ENCODE measurements at regions not wholly inside any gene's neighbourhood (a gene's known extent, or its start where the extent isn't known, plus 50 kb on each side); places are given as distances from the start of the nearest gene placed in this dataset.
"Not testable (repeated sequence)": the region's sequence is repeated elsewhere in the genome, so short reads cannot be mapped to it uniquely, and the experiment has no call there.

DNA sequence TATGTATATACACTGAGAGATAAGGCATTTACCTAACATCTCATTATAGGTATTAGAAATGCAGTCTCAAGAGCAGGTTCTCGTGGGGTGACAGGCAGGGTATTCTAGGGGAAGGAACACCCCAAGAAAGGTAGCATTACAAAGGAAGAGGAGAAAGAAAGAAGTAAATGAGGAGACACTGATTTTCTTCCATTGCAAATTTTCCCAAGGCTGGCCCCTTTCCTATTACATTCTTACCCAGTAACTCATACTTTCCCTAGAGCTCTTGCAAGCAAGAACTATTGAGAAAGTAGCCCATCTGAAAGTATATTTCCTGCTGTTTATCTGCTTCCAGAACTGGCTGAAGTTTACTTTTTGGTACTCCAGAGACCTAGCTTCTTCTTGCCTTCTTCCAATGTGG, 287.0 kb downstream of the ZNF326 start:
- DNase-seq, result not testable (repeated sequence)

DNA sequence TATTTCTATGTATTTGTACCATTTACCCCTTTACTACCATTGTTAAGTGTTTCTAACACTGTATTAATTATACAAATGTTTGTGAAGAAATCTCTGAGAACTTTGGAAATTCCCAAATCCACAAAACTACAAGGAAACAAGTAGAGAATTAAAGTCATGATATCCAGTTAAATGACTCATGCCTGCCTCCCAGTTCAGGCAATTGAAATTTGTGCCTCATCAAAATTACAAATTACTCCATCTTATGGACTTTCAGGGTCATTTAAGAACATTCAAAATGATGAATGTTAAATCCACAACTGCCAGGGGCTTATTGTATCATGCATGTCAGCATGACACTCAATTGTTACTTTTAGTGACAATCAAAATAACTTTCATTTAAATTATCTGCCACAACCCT, 282.4 kb downstream of the ZNF326 start:
- DNase-seq, result no peak

DNA sequence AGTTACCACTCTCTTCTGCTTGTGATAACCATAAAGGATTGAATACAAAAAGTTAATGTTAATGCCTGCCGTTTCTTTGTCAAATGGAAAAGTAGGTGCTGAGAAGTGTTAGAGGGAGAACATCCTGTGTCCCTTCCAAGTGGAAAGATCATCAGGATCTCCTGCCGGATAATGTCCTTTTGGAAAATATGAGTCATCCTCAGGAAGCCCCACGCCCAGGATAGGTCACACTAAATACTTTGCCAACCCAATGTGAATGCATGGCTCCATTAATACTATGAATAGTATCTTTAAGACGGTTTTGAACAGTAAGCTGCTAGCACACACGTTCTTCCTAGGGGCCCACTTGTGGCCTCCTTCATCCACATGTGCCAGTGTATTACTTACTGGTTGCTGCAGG, 279.5 kb downstream of the ZNF326 start:
- no peak for DNase-seq

DNA sequence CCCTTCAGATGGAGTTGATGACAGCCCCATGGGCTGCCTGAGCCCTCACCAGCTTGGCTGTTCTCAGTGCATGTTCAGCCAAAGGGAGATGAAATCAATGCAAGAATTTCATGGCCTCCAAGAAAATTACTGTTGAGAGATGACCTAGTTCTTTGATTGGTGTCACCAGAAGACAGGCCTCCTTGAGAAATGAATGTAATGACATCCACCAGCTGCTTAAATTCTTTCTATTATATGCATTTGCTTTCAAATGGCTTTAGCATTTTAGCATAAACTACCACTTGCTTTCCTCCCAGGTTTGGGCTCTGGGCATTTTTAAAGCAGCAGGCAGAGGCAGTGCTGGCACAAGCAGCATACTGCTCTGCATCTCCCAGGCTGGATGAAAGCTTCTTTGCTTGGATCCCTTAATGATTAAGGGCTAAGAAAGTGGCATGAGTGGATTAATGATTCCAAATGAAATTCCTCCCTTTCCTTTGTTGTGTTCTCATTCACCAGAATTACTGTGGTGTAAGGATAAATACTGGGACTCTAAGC, 278.4 kb downstream of the ZNF326 start:
- no peak for DNase-seq

DNA sequence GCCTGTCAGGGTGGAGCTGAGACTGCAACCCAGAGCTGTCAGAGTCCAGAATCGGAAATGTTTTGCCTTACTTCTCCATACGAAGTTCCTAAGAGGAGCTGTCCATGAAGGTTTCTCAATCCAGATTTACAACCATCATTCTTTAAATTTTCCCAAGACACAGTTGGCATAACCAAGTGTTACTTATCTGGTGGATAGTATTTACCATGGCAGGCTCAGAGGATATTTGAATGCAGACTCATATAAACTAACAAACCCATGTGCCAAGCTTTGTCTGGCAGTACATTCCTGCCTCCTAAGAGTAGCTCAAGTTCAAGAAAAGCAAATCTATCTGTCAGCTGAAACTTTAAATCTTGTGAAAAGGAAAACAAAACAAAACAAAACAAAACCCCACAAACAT, 267.9 kb downstream of the ZNF326 start:
- no peak for DNase-seq

DNA sequence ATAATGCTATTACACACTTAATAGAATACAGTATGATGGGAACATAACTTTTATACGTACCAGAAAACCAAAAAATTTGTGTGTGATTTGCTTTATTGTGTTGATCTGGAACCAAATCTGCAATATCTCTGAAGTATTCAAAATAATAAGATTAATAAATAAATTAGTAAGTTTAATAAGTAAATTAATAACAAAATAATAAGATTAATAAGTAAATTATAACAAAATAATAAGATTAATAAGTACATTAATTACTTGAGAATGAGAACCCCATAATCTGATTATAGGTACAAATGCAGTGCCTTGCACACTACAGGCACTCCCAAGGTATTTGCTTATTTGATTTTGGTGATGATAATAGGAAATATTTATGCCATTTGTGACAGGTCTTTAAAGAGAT, 267.4 kb downstream of the ZNF326 start:
- DNase-seq, result no peak

DNA sequence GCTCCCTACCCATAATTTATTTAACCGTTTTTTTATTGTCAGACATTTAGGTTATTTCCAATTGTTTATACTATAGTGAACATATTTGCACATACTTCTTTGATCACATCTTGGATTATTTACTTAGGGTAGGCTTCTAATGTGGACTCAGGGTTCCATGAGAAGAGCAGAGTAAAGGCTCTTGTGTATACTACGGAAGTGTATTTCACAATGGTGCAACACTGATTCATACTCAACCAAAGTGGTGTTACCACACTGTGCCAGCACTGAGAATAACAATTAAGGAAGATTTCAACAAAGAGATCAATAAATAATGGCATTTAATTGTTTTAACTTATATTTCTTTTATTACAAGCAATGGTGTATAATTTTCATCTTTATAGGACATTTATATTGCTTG, 251.2 kb downstream of the ZNF326 start:
- DNase-seq, result no peak

DNA sequence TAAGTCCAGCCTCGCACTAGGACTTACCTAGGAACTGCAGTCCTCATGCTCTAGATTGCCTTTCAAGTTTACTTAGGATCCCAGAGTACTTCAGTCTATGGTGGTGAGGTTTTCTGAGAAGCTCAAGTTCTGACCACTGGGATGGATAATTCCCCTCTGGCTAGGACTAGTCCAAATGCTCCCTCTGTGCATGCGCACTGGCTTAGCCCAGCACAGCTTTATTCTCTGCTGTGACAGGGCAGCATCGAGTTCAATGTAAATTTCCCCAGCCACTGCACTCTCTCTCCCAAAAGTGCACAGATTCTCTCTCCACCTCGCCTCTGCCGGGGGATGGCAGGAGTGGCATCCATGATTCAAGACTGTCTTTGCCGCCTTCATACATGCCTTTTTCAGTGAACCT, 241.6 kb downstream of the ZNF326 start:
- DNase-seq, result no peak

DNA sequence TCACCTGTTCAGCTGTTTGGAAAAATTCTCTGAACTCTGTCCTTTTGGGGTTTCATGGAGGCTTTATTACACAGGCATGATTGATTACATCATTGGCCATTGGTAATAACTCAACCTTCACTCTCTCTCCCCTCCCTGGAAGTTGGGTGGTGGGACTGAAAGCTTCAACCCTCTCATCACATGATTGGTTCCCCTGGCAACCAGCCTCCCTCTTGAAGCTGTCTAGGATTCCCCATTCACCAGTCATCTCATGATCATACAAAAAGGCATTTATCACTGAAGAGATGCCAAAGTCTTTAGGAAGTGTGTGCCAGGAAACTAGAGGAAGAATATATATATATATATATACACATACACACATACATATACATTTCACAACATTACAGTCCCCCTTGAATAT, 228.5 kb downstream of the ZNF326 start:
- DNase-seq, result no peak

DNA sequence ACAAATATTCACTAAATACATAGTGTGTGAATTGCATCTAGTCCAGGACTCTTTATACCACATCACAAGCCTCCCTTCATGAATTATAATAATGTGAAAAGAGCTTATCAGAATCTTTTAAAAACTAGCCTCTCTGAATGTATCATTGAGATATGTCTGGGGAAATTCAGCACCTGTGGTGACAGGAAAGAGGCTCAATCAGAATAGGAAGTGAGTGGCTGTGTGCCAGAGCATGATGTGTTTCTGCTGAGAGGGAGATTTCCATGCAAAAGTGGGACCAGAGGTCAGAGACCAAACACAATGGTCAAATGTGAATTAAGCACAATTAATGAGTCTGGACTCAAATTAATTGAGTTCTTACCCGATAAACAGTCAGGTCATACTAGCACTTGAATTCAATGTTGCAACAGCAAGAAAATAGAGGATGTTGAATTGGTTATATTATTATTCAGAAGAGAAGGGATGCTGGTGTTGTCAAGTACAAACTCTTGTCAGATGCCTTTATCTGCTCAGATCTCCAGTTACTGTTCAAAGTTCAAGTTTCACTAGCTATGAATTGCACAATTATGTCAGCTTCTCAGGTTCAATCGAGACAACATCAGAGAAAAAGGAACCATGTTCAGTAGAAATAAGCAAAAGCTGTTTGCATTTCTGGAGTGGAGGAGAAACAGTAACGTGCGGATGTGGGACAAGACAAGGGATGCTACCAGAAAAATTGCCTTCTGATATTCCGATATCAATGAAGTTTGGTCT, 226.2 kb downstream of the ZNF326 start:
- no peak for DNase-seq

DNA sequence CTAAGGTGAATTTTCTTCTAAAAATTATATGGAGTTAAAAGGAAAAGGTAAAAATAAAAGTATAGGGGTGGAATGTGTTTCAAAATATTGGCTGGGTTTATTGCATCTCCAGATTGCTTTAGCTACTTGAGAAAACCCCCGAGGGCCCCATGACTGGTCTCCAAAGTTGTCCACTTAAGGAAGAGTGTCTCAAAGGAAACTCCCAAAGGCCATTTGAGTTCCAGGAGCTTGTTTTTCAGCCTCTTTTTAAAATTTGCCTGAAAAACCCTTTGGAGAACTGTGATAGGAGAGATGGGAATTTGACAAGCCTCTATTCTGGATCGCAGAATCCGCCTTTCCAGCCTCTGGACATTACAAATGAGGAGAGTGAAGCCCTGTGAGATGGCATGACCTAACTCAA, 225.6 kb downstream of the ZNF326 start:
- DNase-seq, result no peak

DNA sequence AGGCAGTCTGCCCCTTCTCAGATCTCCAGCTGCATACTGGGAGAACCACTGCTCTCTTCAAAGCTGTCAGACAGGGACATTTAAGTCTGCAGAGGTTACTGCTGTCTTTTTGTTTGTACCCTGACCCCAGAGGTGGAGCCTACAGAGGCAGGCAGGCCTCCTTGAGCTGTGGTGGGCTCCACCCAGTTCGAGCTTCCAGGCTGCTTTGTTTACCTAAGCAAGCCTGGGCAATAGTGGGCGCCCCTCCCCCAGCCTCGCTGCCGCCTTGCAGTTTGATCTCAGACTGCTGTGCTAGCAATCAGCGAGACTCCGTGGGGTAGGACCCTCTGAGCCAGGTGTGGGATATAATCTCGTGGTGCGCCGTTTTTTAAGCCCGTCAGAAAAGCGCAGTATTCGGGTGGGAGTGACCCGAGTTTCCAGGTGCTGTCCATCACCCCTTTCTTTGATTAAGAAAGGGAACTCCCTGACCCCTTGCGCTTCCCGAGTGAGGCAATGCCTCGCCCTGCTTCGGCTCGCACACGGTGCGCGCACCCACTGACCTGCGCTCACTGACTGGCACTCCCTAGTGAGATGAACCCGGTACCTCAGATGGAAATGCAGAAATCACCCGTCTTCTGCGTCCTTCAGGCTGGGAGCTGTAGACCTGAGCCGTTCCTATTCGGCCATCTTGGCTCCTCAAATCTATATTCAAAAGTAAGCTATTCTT, 224.4 kb downstream of the ZNF326 start:
- not testable (repeated sequence) for DNase-seq

DNA sequence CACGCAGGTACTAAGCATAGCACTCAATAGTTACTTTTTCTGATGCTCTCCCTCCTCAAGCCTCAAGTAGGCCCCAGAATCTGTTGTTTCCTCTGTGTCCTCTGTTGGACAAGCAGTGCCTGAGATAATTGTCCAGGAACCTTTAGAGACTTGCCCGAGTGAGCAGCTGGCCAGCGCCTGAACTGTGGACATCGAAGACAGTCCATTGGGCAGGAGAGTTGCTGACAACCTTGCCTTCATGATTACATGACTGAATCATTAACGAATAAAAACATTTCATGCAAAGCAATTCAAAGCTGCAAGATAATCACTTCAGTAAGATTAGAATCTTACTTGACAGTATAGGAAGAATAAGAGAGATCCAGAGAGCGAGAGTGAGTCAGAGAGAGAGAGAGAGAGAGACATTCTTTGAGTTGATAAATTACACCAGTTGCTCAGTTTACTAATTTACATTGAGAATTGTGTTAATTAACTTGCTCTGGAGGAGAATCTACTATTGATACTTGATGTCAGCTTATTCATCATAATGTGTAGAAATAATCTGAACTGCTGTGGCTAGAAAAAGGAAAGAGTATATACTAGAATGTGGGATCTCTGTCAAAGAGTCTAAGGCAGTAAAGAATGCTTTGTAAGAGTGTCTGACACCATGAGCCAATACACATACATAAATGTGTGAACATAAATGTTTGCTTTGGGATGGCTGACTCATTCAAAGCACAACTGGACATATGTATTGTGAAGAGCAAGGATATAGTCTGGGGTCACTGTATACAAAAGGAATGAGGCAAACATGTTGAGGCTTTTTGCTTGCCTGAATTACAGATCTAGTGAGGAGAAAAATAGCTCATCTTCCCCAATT, 216.0 kb downstream of the ZNF326 start:
- DNase-seq, result no peak

DNA sequence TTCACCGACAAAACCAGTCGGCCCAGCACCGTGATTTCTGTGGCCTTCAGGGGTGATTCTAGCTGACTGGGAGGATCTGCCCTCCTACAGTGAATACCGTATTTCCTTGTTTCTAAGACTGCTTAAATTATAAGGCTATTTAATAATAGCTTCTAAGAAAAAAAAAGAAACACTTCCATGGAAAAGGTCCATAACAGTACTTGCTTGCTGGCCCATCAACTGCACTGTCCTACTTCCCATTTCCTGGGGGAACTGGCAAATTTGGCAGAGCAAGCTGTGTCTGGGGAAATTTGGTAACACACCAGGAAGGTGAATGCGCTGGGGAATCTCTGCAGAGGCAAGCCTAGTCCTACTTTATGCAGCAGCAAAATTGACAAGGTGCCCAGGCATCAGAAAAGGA, 214.0 kb downstream of the ZNF326 start:
- DNase-seq, result no peak

DNA sequence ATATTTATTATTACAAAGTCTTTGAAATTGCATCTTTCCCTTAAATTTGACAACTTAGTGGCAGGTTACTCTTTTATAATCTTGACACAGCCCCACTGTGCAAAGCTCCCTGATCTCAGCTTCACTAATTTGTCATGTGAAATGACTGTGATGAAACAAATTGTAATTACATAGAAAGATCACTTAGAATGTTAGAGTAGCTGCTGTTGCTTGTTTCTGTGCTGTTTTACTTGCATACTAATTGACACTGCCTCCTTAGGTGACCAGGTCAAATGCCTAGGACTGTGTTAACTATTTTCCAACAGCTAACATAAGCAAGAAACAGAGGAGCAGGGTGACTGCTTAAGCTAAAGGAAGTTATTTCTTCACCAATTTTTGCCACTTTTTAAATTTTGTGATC, 211.3 kb downstream of the ZNF326 start:
- DNase-seq, result no peak

DNA sequence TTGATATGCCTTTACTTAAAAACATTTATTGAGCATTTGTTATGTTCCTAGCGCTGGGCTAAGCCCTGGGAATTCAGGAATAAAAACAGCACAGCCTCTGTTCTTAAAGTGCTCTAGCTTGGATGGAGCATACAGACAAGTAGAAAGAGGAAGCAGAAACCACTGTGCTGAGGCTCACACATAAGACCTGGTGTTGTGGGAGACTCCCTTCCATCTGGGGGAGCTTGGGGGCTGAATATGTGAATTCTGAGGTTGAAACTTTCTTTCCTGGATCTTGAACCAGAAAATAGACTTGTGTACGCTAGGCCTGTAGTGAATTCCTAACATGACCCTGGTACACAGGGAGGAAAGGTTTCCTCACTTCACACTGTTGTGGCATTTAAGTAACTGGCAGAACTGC, 209.9 kb downstream of the ZNF326 start:
- no peak for DNase-seq

DNA sequence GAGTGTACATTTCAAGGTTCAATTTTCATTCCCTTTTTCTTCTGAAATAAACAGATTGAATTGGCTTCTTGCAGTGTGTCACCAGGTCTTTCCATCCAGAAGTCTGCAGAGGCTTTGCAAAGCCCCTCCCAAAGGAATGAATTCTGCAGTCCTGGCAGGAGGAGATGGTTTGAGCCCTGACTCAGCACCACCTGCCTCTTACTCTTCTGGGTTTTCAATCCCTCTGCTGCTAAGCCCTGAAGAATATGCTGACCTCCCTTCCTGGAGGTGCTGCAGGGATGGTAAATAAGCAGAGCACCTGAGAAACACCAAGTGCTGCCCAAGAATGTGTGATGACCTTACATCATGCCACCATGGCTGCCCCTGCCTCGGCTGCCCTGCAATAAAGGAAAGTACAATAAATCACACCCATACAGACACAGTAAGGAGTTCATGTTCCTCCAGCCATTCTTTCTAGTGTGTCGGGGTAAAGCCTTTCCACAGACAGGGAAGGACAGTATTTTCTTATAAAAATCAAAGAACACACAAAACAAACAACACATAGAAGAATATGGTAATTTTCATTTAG, 209.2 kb downstream of the ZNF326 start:
- DNase-seq, result no peak

DNA sequence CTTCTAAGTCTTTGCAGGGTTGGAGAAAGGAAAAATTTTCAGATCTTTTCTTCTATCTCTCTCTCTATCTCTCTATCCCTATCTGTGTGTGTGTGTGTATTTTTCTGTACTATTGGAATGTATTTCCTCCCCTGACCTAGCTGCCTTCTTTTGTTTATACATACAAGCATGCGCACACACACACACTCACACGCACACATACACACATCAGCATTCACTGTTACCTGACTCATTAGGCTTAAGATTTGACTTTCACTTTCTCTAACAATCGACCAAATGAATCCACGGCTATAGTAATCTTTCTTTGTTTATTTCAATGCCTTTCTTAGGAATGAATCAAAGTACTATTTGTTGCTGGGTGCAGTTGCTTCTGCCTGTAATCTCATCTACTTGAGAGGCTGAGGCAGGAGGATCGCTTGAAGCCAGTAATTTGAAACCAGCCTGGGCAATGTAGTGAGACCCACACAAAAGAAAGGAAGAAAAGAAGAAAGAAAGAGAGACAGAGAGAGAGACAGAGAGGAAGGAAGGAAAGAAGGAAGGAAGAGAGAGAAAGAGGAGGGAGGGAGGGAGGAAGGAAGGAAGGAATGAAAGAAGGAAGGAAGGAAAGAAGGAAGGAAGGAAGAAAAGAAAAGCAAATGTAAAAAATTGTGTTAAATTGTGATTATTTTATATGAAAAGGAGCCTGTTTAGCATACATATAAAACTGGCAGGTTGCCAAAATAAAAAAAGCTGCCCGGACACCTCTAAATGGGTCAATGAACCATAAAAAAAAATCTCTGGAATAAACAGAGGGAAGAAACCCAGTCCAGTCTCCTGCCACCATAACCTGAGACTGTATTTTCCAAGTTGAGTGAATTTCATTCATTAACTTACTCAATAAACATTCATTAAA, 206.8 kb downstream of the ZNF326 start:
- DNase-seq, result no peak

DNA sequence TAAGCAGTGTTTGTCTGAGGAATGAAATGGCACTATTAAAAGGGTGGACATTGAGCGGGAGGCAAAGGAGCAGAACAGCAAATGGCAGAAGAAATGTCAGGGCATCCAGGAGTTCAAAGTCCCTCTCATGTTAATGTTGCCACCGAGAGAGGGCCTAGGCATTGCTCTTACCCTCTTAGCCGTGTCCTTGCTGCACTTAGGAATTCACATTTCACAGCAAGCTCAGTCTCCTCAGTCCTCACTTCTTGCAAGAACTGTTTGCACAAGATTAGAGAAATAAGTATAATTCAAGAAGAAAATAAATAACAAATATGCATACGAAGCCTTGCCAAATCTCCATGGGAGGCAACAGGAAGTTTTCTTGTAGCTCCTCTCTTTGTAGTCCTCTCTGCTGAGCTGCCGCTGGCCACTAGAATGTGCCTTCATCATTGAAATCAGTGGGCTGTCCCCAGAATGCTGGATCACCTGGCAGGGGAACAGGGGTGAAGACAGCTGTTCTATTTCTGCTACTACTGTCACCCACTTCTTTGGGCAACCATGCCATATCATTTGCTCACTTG, 205.8 kb downstream of the ZNF326 start:
- no peak for DNase-seq

DNA sequence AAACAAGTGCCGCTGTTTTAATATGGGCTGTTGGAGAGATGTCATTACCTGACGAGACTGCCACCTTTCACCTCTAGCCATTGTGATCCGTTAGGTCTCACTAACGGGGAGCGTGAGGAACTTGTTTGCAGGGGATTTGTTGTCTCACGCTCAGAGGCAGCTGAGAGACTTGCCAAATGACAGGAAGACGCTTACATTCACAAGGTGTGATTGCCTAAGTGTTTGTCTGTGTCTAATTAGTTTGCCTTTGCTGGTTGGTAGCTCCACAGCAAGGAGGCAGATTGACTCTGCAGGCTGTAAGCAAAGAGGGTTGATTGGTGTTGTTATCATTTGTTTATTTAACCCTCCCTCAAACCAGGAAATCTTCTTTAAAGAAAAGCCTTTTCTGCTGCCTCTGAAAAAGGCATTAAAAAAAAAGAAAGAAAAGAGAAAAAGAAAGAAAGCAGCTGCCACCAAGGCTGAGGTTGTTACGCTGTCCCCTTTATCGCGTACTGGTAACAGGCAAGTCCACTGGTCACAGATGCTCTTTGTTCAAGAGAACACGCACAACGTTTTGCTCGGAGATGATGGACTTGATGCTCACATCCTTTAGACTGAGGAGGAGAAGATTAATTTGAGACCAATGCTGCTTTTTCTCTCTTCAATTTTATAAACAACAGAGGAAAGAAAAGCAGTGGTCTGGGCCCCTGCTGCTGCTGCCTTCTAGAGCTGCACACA, 203.9 kb downstream of the ZNF326 start:
- no peak for DNase-seq

DNA sequence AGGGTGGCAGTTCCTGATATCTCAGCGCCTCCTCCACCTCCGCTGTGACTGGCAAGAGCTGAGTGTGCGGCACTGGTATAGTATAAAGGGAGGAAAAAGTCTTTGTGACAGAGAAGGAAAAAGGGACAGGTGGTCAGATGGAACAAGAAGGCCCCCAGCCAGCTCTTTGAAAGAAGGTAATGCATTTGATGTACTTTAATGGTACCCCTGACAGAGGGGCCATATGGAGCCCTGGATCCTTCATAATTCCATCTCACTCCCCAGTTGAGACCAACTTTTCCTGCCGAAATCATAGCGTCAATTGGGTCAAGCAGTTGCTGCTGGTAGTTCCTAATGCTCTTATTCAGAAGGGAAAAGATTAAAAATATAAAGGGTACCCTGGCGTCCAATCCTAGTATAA, 198.2 kb downstream of the ZNF326 start:
- DNase-seq, result no peak
